ENCODE measurements at regions not wholly inside any gene's neighbourhood (a gene's known extent, or its start where the extent isn't known, plus 50 kb on each side); places are given as distances from the start of the nearest gene placed in this dataset.
A peak's percentile ranks its signal among the peaks of the same experiment; 100 is the strongest.

DNA sequence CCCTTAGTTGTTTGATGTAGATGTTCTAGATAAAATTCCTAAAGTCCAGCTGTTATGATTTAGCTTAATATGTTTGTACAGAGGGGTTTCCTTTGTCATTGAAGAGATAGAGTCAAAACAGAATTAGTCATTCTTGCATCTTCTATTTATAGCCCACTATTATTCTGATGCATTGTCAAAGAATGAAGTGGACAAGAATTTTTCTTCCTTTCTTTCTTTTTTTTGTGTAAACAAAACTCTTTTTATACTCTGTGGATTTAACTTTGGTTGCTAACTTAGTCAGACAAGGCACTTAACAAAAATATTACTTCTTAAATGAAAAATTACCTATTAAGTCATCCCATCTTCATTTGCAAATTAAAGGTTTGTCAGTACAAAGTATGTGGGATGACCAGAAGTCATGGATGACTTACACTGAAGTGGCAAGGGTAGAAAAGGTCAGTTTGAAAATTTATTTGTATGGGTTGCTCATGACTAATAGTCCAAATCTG lies 215.6 kb upstream of the DDHD1 start:
- H3K4ac ChIP-seq (ENCODE audit: low read depth, low read length): no peak overlapping the region
- H3K27me3 ChIP-seq (ENCODE audit: insufficient read depth, low read length): no peaks in the 10 kb centered on the region
- no peak overlapping the region for H2BK15ac ChIP-seq (ENCODE audit: low read depth, low read length)
- no peak overlapping the region for H2AFZ ChIP-seq (ENCODE audit: low read length)
- no peak overlapping the region for H3K27ac ChIP-seq (ENCODE audit: insufficient read length, low read depth, low read length)
- Mint-ChIP-seq H3K9me3 (peaks cover 8 to 10% of the 10 kb centered on the region in 2 experiments), H3K4me3 (no peak overlapping the region), H3K36me3 (ENCODE audit: insufficient read depth in 1 of 3, low read depth in 3 of 3) (peaks cover 12 to 19% (median 16%) of the 10 kb centered on the region in 3 experiments), H3K4me1 (peaks cover 28 to 31% of the 10 kb centered on the region in 2 experiments), H3K27me3 (ENCODE audit: low read depth) (no peaks in the 10 kb centered on the region; the same call in 1 of the 2 replicates), H3K27ac (peak overlapping the region in 1 of 3 experiments; percentile 74; a peak in 1 of 7 replicates)
- no peaks in the 10 kb centered on the region for H3K79me2 ChIP-seq (ENCODE audit: insufficient read depth, low read length)
- H4K91ac ChIP-seq (ENCODE audit: insufficient read length, low read depth, low read length): no peak overlapping the region
- TF ChIP-seq, protein P1, sequence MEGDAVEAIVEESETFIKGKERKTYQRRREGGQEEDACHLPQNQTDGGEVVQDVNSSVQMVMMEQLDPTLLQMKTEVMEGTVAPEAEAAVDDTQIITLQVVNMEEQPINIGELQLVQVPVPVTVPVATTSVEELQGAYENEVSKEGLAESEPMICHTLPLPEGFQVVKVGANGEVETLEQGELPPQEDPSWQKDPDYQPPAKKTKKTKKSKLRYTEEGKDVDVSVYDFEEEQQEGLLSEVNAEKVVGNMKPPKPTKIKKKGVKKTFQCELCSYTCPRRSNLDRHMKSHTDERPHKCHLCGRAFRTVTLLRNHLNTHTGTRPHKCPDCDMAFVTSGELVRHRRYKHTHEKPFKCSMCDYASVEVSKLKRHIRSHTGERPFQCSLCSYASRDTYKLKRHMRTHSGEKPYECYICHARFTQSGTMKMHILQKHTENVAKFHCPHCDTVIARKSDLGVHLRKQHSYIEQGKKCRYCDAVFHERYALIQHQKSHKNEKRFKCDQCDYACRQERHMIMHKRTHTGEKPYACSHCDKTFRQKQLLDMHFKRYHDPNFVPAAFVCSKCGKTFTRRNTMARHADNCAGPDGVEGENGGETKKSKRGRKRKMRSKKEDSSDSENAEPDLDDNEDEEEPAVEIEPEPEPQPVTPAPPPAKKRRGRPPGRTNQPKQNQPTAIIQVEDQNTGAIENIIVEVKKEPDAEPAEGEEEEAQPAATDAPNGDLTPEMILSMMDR (conservative IDR thresholded peaks at IDR 0.05): no peak
- no peak overlapping the region for H3K4me2 ChIP-seq (ENCODE audit: insufficient read depth, insufficient read length, low read length)
- no peak overlapping the region for H3K14ac ChIP-seq (ENCODE audit: insufficient read depth, low read length)
- no peak overlapping the region for H3K23ac ChIP-seq (ENCODE audit: insufficient read length, low read depth, low read length)
- H2BK5ac ChIP-seq (ENCODE audit: insufficient read length, low read length): no peak overlapping the region
- no peak overlapping the region for H2AK5ac ChIP-seq (ENCODE audit: insufficient read length, low read length)
- H3K79me1 ChIP-seq (ENCODE audit: insufficient read depth, low read depth, low read length, poor library complexity, severe bottlenecking): no peaks in the 10 kb centered on the region
- H3K56ac ChIP-seq (ENCODE audit: insufficient read length, low read depth, low read length): no peak overlapping the region
- no peak overlapping the region for H4K8ac ChIP-seq (replicated peaks; ENCODE audit: insufficient read length, low read depth, low read length)
- no peak overlapping the region for H4K5ac ChIP-seq (ENCODE audit: insufficient read length, low read depth, low read length)
- no peaks in the 10 kb centered on the region for H3K4me1 ChIP-seq (ENCODE audit: insufficient read depth, low read length)
- no peaks in the 10 kb centered on the region for H3K9me3 ChIP-seq (ENCODE audit: control insufficient read depth, low read depth, low read length)
- H3T11ph ChIP-seq (ENCODE audit: low read length): no peak overlapping the region
- H4K20me1 ChIP-seq (ENCODE audit: control insufficient read depth, insufficient read depth, insufficient read length): no peaks in the 10 kb centered on the region
- no peak overlapping the region for H2BK12ac ChIP-seq (ENCODE audit: insufficient read length, low read depth, low read length)
- H3K23me2 ChIP-seq (ENCODE audit: insufficient read length, low read depth, low read length, poor library complexity, severe bottlenecking): no peaks in the 10 kb centered on the region
- no peak for DNase-seq
- no peak overlapping the region for H3K9ac ChIP-seq (ENCODE audit: extremely low read depth, insufficient read length, low read length)
- no peak overlapping the region for H2BK120ac ChIP-seq (ENCODE audit: low read depth, low read length, poor library complexity, severe bottlenecking)
- no peak overlapping the region for H3K18ac ChIP-seq (ENCODE audit: insufficient read length, low read depth, low read length)
- H2BK20ac ChIP-seq (ENCODE audit: low read depth, low read length, poor library complexity, severe bottlenecking): no peak overlapping the region
